Brain microvascular endothelial cell (primary cell): ENCODE measurements at regions not wholly inside any gene's neighbourhood (a gene's known extent, or its start where the extent isn't known, plus 50 kb on each side); places are given as distances from the start of the nearest gene placed in this dataset.
"Not testable (repeated sequence)": the region's sequence is repeated elsewhere in the genome, so short reads cannot be mapped to it uniquely, and the experiment has no call there.

ENCODE experiments used
- DNase-seq: peaks from one replicate; pipeline ENCODE4 v3.0.0-alpha.2; 2020
- H3K27ac ChIP-seq: fragments of 250-450 bp; sonication (Bioruptor Pico); 2 replicates; pipeline ENCODE4 v1.5.1; 2020; ENCODE audit warnings: mild to moderate bottlenecking, moderate library complexity
- H3K27me3 ChIP-seq: fragments of 250-450 bp; sonication (Bioruptor Pico); replicated peaks from 2 replicates; pipeline ENCODE4 v1.5.1; 2020; ENCODE audit warnings: mild to moderate bottlenecking
- H3K36me3 ChIP-seq: fragments of 250-450 bp; sonication (Bioruptor Pico); replicated peaks from 2 replicates; pipeline ENCODE4 v1.5.1; 2020; ENCODE audit warnings: mild to moderate bottlenecking
- H3K4me3 ChIP-seq: 2 replicates; pipeline ENCODE4 v1.5.1; 2011; ENCODE audit warnings: low read depth, mild to moderate bottlenecking, control low read depth, low read length, moderate library complexity
- CTCF ChIP-seq: IDR thresholded peaks from 2 replicates; pipeline ENCODE4 v1.5.1; 2011; ENCODE audit warnings: low read depth, mild to moderate bottlenecking, moderate library complexity, low read length, control low read depth, inconsistent platforms; ENCODE audit errors: missing control alignments
- in situ Hi-C: cut with HindIII; loops from 2 replicates; pipeline ENCODE4 v1.10.0; 2017; ENCODE audit warnings: low sequenced_read_pairs, low pct_ligation_motif_present

- Histone ChIP-seq H3K27ac (no peak overlapping the region), H3K4me3 (no peak overlapping the region), H3K36me3 (no peaks in the 10 kb centered on the region), H3K27me3 (no peaks in the 10 kb centered on the region)
- in situ Hi-C loops: no loop called here
- no peak for DNase-seq
- TF ChIP-seq CTCF: no peak
Observed at GRCh38 chr20:40896814-40897700, 131.6 kb upstream of the TOP1 start.

GRCh38 chr20:40899344-40899743, 129.3 kb upstream of the TOP1 start:
- no peak for TF ChIP-seq CTCF
- DNase-seq: no peak
- in situ Hi-C loops: no loop called here

GRCh38 chr20:40900666-40901215, 127.9 kb upstream of the TOP1 start:
- no peaks in the 10 kb centered on the region for H3K27me3 ChIP-seq
- H3K36me3 ChIP-seq: no peaks in the 10 kb centered on the region
- H3K4me3 ChIP-seq: no peak overlapping the region
- no peak for TF ChIP-seq CTCF
- in situ Hi-C loops: no loop called here
- no peak for DNase-seq
- no peak overlapping the region for H3K27ac ChIP-seq

More at GRCh38 chr20:40899344-40899743, 129.3 kb upstream of the TOP1 start:
- Histone ChIP-seq H3K27me3 (no peaks in the 10 kb centered on the region), H3K27ac (no peak overlapping the region), H3K36me3 (no peaks in the 10 kb centered on the region), H3K4me3 (no peak overlapping the region)

GRCh38 chr20:40902661-40903060, 126.0 kb upstream of the TOP1 start:
- no peaks in the 10 kb centered on the region for H3K27me3 ChIP-seq
- no peak for TF ChIP-seq CTCF
- H3K4me3 ChIP-seq: no peak overlapping the region
- H3K27ac ChIP-seq: no peak overlapping the region
- in situ Hi-C loops: no loop called here
- no peak for DNase-seq
- no peaks in the 10 kb centered on the region for H3K36me3 ChIP-seq

GRCh38 chr20:40908309-40908708, 120.3 kb upstream of the TOP1 start:
- Histone ChIP-seq H3K27ac (no peak overlapping the region), H3K4me3 (no peak overlapping the region), H3K36me3 (no peaks in the 10 kb centered on the region), H3K27me3 (no peaks in the 10 kb centered on the region)
- in situ Hi-C loops: no loop called here
- no peak for DNase-seq
- TF ChIP-seq CTCF: no peak

GRCh38 chr20:40909489-40909888, 119.1 kb upstream of the TOP1 start:
- in situ Hi-C loops, H3K27me3 ChIP-seq, H3K36me3 ChIP-seq, H3K27ac ChIP-seq, H3K4me3 ChIP-seq, DNase-seq: not testable (repeated sequence)

- in situ Hi-C loops, H3K4me3 ChIP-seq, H3K27me3 ChIP-seq, H3K27ac ChIP-seq, H3K36me3 ChIP-seq, DNase-seq: not testable (repeated sequence)
Observed at GRCh38 chr20:40910436-40910835, 118.2 kb upstream of the TOP1 start.

- H3K4me3 ChIP-seq, H3K27me3 ChIP-seq, H3K27ac ChIP-seq, DNase-seq, H3K36me3 ChIP-seq, in situ Hi-C loops: not testable (repeated sequence)
Observed at GRCh38 chr20:40911152-40911551, 117.5 kb upstream of the TOP1 start.
